CD8-positive, alpha-beta memory T cell (primary cell): ENCODE measurements at regions not wholly inside any gene's neighbourhood (a gene's known extent, or its start where the extent isn't known, plus 50 kb on each side); places are given as distances from the start of the nearest gene placed in this dataset.

Experiments
- CTCF ChIA-PET: fragments of 350-600 bp; sonication (Branson Sonifier 250); formaldehyde crosslinking; loops from one replicate; lab custom pipeline; 2021; ENCODE audit warnings: antibody characterized with exemption; lab: Charles Lee
- POLR2A ChIA-PET: fragments of 350-600 bp; sonication (Branson Sonifier 250); formaldehyde crosslinking; loops from one replicate; lab custom pipeline; 2021; ENCODE audit warnings: antibody characterized with exemption; lab: Charles Lee
- DNase-seq, 5 donors: peaks; one replicate each; pipeline versions ENCODE4 v3.0.0 to v3.0.0-alpha.2; 2020 to 2022; ENCODE audit warnings: mixed read lengths in 1 of 5
- H3K27ac ChIP-seq: one replicate; pipeline ENCODE4 v1.7.0; 2013; ENCODE audit warnings: low read depth, mild to moderate bottlenecking, low read length, moderate library complexity
- H3K27me3 ChIP-seq: 2 replicates; pipeline ENCODE4 v1.7.0; 2013; ENCODE audit warnings: low read length, mild to moderate bottlenecking; ENCODE audit not compliant: insufficient read depth, poor library complexity, severe bottlenecking
- H3K36me3 ChIP-seq: 2 replicates; pipeline ENCODE4 v1.7.0; 2013; ENCODE audit warnings: mild to moderate bottlenecking, low read length, moderate library complexity; ENCODE audit not compliant: insufficient read depth
- H3K4me1 ChIP-seq: 2 replicates; pipeline ENCODE4 v1.7.0; 2013; ENCODE audit warnings: mild to moderate bottlenecking, low read length, moderate library complexity; ENCODE audit not compliant: insufficient read depth
- H3K4me3 ChIP-seq: 2 replicates; pipeline ENCODE4 v1.7.0; 2013; ENCODE audit warnings: mild to moderate bottlenecking, low read length
- H3K9me3 ChIP-seq: 2 replicates; pipeline ENCODE4 v1.7.0; 2013; ENCODE audit warnings: mild to moderate bottlenecking, low read length
- H3K27ac Mint-ChIP-seq, 8 donors: one replicate each; pipeline ENCODE4 v1.8.0; 2020 to 2021; ENCODE audit warnings: mixed read lengths in 8 of 8, mild to moderate bottlenecking in 6 of 8, inconsistent platforms in 3 of 8, moderate library complexity in 3 of 8
- H3K27me3 Mint-ChIP-seq, 2 donors: one replicate each; pipeline ENCODE4 v1.8.0; 2020 to 2021; ENCODE audit warnings: mixed read lengths in 2 of 2, mild to moderate bottlenecking in 1 of 2, moderate library complexity in 1 of 2
- H3K36me3 Mint-ChIP-seq, 3 donors: one replicate each; pipeline ENCODE4 v1.8.0; 2020 to 2021; ENCODE audit warnings: mixed read lengths in 3 of 3, inconsistent platforms in 1 of 3, mild to moderate bottlenecking in 1 of 3
- H3K4me1 Mint-ChIP-seq, 3 donors: one replicate each; pipeline ENCODE4 v1.8.0; 2020 to 2021; ENCODE audit warnings: mixed read lengths in 3 of 3, inconsistent platforms in 1 of 3, mild to moderate bottlenecking in 1 of 3
- H3K4me3 Mint-ChIP-seq, 7 donors: one replicate each; pipeline ENCODE4 v1.8.0; 2020 to 2021; ENCODE audit warnings: mixed read lengths in 7 of 7, mild to moderate bottlenecking in 6 of 7, moderate library complexity in 4 of 7, inconsistent platforms in 2 of 7
- H3K9me3 Mint-ChIP-seq, 5 donors: one replicate each; pipeline ENCODE4 v1.8.0; 2020 to 2022; ENCODE audit warnings: mixed read lengths in 5 of 5, mild to moderate bottlenecking in 3 of 5, moderate library complexity in 2 of 5, inconsistent platforms in 1 of 5

GRCh38 chr6:99219788-99220187, 129.7 kb downstream of the FAXC start:
- Mint-ChIP-seq H3K4me1 (no peaks in the 10 kb centered on the region), H3K27me3 (peaks cover 0 to 7% of the 10 kb centered on the region in 2 donors), H3K36me3 (no peaks in the 10 kb centered on the region), H3K4me3 (no peak overlapping the region), H3K27ac (peak overlapping the region in 1 of 8 donors; percentile 4), H3K9me3 (no peaks in the 10 kb centered on the region)
- DNase-seq = no peak
- H3K36me3 ChIP-seq = no peaks in the 10 kb centered on the region
- POLR2A ChIA-PET = no interaction called here
- H3K4me3 ChIP-seq = no peak overlapping the region
- H3K4me1 ChIP-seq = no peaks in the 10 kb centered on the region
- H3K27ac ChIP-seq = no peak overlapping the region
- CTCF ChIA-PET = no interaction called here
- no peaks in the 10 kb centered on the region for H3K27me3 ChIP-seq
- H3K9me3 ChIP-seq = no peaks in the 10 kb centered on the region

- peaks cover 0 to 3% (median 0%) of the 10 kb centered on the region in 5 donors for H3K9me3 Mint-ChIP-seq
- Histone ChIP-seq H3K36me3 (no peaks in the 10 kb centered on the region), H3K4me3 (no peak overlapping the region), H3K27ac (no peak overlapping the region), H3K9me3 (no peaks in the 10 kb centered on the region), H3K27me3 (no peaks in the 10 kb centered on the region), H3K4me1 (no peaks in the 10 kb centered on the region)
- CTCF ChIA-PET = no interaction called here
- H3K27me3 Mint-ChIP-seq = peaks cover 2 to 3% of the 10 kb centered on the region in 2 donors
- H3K27ac Mint-ChIP-seq = no peak overlapping the region
- no peak overlapping the region for H3K4me3 Mint-ChIP-seq
- DNase-seq = no peak
- no peaks in the 10 kb centered on the region for H3K36me3 Mint-ChIP-seq
- POLR2A ChIA-PET = no interaction called here
- no peaks in the 10 kb centered on the region for H3K4me1 Mint-ChIP-seq
Measured at GRCh38 chr6:99216959-99217358, 132.5 kb downstream of the FAXC start.

- POLR2A ChIA-PET = no interaction called here
- H3K27ac Mint-ChIP-seq = no peak overlapping the region
- no peaks in the 10 kb centered on the region for H3K4me1 Mint-ChIP-seq
- no peak for DNase-seq
- H3K4me3 ChIP-seq = no peak overlapping the region
- peaks cover 2 to 5% of the 10 kb centered on the region in 2 donors for H3K27me3 Mint-ChIP-seq
- CTCF ChIA-PET = no interaction called here
- H3K27me3 ChIP-seq = no peaks in the 10 kb centered on the region
- no peaks in the 10 kb centered on the region for H3K4me1 ChIP-seq
- H3K27ac ChIP-seq = no peak overlapping the region
- H3K9me3 ChIP-seq = no peaks in the 10 kb centered on the region
- H3K9me3 Mint-ChIP-seq = peaks cover 0 to 8% (median 0%) of the 10 kb centered on the region in 5 donors
- H3K36me3 ChIP-seq = no peaks in the 10 kb centered on the region
- no peaks in the 10 kb centered on the region for H3K36me3 Mint-ChIP-seq
- H3K4me3 Mint-ChIP-seq = no peak overlapping the region
Measured at GRCh38 chr6:99195986-99196655, 153.4 kb downstream of the FAXC start.

GRCh38 chr6:99192561-99192960, 156.9 kb downstream of the FAXC start:
- Mint-ChIP-seq H3K4me1 (peaks cover 3 to 9% (median 7%) of the 10 kb centered on the region in 3 donors), H3K9me3 (peaks cover 0 to 6% (median 0%) of the 10 kb centered on the region in 5 donors), H3K27me3 (peaks cover 0 to 9% of the 10 kb centered on the region in 2 donors), H3K4me3 (no peak overlapping the region), H3K36me3 (no peaks in the 10 kb centered on the region), H3K27ac (peak overlapping the region in 1 of 8 donors; percentile 55)
- H3K9me3 ChIP-seq = no peaks in the 10 kb centered on the region
- H3K27ac ChIP-seq = no peak overlapping the region
- ChIA-PET POLR2A (no interaction called here), CTCF (no interaction called here)
- no peaks in the 10 kb centered on the region for H3K4me1 ChIP-seq
- H3K27me3 ChIP-seq = no peaks in the 10 kb centered on the region
- H3K4me3 ChIP-seq = no peak overlapping the region
- no peak for DNase-seq
- H3K36me3 ChIP-seq = no peaks in the 10 kb centered on the region

GRCh38 chr6:99189823-99190721, 159.4 kb downstream of the FAXC start:
- POLR2A ChIA-PET = no interaction called here
- Histone ChIP-seq H3K27ac (no peak overlapping the region), H3K36me3 (no peaks in the 10 kb centered on the region), H3K4me1 (no peaks in the 10 kb centered on the region), H3K9me3 (no peaks in the 10 kb centered on the region), H3K27me3 (no peaks in the 10 kb centered on the region), H3K4me3 (no peak overlapping the region)
- no peak for DNase-seq
- Mint-ChIP-seq H3K9me3 (peaks cover 0 to 6% (median 0%) of the 10 kb centered on the region in 5 donors), H3K4me3 (peak overlapping the region in 3 of 7 donors; percentile 4 to 42 (median 22)), H3K4me1 (peaks cover 3 to 9% (median 7%) of the 10 kb centered on the region in 3 donors), H3K27ac (no peak overlapping the region), H3K36me3 (no peaks in the 10 kb centered on the region), H3K27me3 (peaks cover 0 to 19% of the 10 kb centered on the region in 2 donors)
- CTCF ChIA-PET = no interaction called here

GRCh38 chr6:99187429-99187828, 162.0 kb downstream of the FAXC start:
- H3K4me1 ChIP-seq = no peaks in the 10 kb centered on the region
- Mint-ChIP-seq H3K9me3 (peaks cover 0 to 5% (median 1%) of the 10 kb centered on the region in 5 donors), H3K36me3 (no peaks in the 10 kb centered on the region), H3K4me3 (no peak overlapping the region), H3K27me3 (peaks cover 2 to 17% of the 10 kb centered on the region in 2 donors), H3K27ac (no peak overlapping the region), H3K4me1 (peaks cover 3 to 9% (median 7%) of the 10 kb centered on the region in 3 donors)
- ChIA-PET POLR2A (no interaction called here), CTCF (no interaction called here)
- H3K27me3 ChIP-seq = no peaks in the 10 kb centered on the region
- H3K4me3 ChIP-seq = no peak overlapping the region
- H3K36me3 ChIP-seq = no peaks in the 10 kb centered on the region
- DNase-seq = no peak
- no peaks in the 10 kb centered on the region for H3K9me3 ChIP-seq
- H3K27ac ChIP-seq = no peak overlapping the region

GRCh38 chr6:99186417-99186816, 163.1 kb downstream of the FAXC start:
- H3K36me3 ChIP-seq = no peaks in the 10 kb centered on the region
- H3K27ac ChIP-seq = no peak overlapping the region
- no peak overlapping the region for H3K27ac Mint-ChIP-seq
- no peak overlapping the region for H3K4me3 Mint-ChIP-seq
- CTCF ChIA-PET = no interaction called here
- no peaks in the 10 kb centered on the region for H3K9me3 ChIP-seq
- H3K4me1 Mint-ChIP-seq = peaks cover 3 to 9% (median 7%) of the 10 kb centered on the region in 3 donors
- H3K27me3 Mint-ChIP-seq = peaks cover 2 to 17% of the 10 kb centered on the region in 2 donors
- H3K4me1 ChIP-seq = no peaks in the 10 kb centered on the region
- no peak overlapping the region for H3K4me3 ChIP-seq
- POLR2A ChIA-PET = no interaction called here
- H3K36me3 Mint-ChIP-seq = no peaks in the 10 kb centered on the region
- peaks cover 0 to 12% (median 5%) of the 10 kb centered on the region in 5 donors for H3K9me3 Mint-ChIP-seq
- DNase-seq = no peak
- no peaks in the 10 kb centered on the region for H3K27me3 ChIP-seq

GRCh38 chr6:99185525-99185924, 163.9 kb downstream of the FAXC start:
- no peaks in the 10 kb centered on the region for H3K9me3 ChIP-seq
- Mint-ChIP-seq H3K4me1 (peaks cover 3 to 9% (median 7%) of the 10 kb centered on the region in 3 donors), H3K36me3 (no peaks in the 10 kb centered on the region), H3K9me3 (peaks cover 4 to 20% (median 8%) of the 10 kb centered on the region in 5 donors), H3K27ac (no peak overlapping the region), H3K27me3 (peaks cover 2 to 17% of the 10 kb centered on the region in 2 donors), H3K4me3 (no peak overlapping the region)
- no peak overlapping the region for H3K27ac ChIP-seq
- H3K27me3 ChIP-seq = no peaks in the 10 kb centered on the region
- no peak overlapping the region for H3K4me3 ChIP-seq
- ChIA-PET POLR2A (no interaction called here), CTCF (no interaction called here)
- no peaks in the 10 kb centered on the region for H3K36me3 ChIP-seq
- H3K4me1 ChIP-seq = no peaks in the 10 kb centered on the region
- DNase-seq = no peak
